GM13976 (cell line): ENCODE measurements at regions not wholly inside any gene's neighbourhood (a gene's known extent, or its start where the extent isn't known, plus 50 kb on each side); places are given as distances from the start of the nearest gene placed in this dataset.
"Not testable (repeated sequence)": the region's sequence is repeated elsewhere in the genome, so short reads cannot be mapped to it uniquely, and the experiment has no call there.

Source experiments
- DNase-seq: peaks from one replicate; pipeline ENCODE4 v3.0.0; 2012; ENCODE audit warnings: low spot score
- in situ Hi-C: fragments of 300-500 bp; cut with MboI; formaldehyde crosslinking; loops from one replicate; pipeline ENCODE4 v1.12.0; 2022; ENCODE audit warnings: low sequenced_read_pairs, mixed read lengths, inconsistent platforms; ENCODE audit not compliant: unreplicated experiment
- TF ChIP-seq, protein P1 (sequence below): IDR thresholded peaks from 2 replicates; pipeline ENCODE4 v1.5.1; 2012; ENCODE audit warnings: borderline replicate concordance, mild to moderate bottlenecking; ENCODE audit not compliant: insufficient read depth; ENCODE audit errors: extremely low read depth, missing control alignments, control extremely low read depth

DNA sequence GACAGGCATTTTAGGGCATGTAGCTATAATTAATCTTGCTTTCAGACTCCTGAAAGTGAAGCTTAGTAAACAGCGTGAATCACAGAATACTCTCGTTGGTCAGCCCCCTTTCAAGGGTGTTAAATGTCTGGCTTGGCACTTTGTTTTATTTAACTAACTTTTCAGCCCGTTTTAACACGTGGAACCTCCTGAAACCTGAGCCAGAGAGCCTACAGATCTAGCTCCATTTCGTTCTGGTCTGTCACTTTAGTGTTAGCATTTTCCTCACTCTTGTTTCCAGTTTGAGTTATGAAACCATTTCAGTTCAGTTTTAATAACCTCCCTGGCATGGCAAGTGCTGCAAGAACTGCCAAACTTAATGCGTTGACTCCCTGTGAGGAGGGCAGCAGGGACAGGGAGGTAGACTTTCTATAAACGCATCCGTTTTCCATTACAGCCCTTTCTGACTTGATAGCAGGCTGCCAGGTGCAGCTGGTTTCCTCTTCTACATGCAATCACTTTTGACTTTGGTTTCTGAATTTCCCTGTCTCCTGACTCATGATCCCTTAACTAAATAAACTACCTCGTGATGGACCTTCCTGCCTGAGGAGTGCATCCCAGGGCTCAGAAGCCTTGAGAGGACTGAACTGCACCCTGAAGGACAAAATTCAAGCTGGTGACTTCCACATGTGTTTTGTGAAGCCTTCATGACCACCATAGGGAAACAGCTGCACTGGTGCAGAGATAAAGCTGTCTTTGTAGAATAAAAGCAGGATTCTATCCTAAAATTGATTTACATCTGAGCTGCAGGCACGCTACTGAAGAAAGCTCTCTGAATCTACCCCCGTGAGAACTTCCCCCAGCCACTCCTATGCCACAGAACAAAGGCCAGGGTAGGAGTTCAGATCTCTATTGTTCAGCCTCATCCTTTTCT lies 192.6 kb downstream of the DLEU7 start:
- in situ Hi-C loops: no loop called here
- DNase-seq: no peak
- TF ChIP-seq, protein P1, sequence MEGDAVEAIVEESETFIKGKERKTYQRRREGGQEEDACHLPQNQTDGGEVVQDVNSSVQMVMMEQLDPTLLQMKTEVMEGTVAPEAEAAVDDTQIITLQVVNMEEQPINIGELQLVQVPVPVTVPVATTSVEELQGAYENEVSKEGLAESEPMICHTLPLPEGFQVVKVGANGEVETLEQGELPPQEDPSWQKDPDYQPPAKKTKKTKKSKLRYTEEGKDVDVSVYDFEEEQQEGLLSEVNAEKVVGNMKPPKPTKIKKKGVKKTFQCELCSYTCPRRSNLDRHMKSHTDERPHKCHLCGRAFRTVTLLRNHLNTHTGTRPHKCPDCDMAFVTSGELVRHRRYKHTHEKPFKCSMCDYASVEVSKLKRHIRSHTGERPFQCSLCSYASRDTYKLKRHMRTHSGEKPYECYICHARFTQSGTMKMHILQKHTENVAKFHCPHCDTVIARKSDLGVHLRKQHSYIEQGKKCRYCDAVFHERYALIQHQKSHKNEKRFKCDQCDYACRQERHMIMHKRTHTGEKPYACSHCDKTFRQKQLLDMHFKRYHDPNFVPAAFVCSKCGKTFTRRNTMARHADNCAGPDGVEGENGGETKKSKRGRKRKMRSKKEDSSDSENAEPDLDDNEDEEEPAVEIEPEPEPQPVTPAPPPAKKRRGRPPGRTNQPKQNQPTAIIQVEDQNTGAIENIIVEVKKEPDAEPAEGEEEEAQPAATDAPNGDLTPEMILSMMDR: no peak

DNA sequence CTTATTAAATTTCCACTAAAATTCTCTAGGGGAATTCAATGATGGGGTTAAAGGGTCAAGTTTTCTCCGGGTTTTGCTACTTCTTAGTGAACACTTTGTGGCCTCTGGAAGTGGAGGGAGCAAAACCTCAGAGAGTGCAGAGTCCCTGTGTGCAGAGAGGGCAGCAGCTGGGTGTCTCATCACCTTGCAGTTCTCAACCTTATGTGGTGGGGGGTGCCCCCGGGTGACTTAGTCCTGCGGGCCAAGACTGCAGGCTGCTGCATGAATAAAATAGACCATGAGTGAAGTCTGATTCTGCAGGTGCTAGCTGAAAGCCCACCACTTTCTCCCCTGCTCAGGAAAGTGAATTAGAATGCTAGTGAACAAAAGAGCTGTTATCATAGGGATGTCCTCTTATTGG lies 191.6 kb downstream of the DLEU7 start:
- in situ Hi-C loops: no loop called here
- TF ChIP-seq, protein P1: no peak
- no peak for DNase-seq

DNA sequence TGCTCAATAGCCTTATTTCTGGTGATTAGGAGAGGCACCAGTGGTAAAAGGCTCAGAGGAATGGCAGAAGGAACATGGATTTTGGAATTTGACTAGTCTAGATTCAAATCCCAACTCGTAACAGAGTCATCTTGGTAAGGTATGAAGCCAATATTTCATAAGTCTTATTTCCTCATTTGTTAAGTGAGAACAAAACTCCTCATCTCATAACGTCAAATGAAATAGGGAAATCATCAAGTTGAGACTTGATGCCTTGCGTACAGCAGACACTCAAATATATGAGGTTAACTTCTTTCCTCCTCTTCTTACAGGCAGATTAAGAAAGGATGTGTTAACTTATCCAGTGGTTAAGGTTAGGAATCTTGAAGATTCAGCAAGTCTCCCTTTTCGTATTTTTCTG lies 189.2 kb downstream of the DLEU7 start:
- TF ChIP-seq, protein P1: no peak
- no peak for DNase-seq
- in situ Hi-C loops: no loop called here

DNA sequence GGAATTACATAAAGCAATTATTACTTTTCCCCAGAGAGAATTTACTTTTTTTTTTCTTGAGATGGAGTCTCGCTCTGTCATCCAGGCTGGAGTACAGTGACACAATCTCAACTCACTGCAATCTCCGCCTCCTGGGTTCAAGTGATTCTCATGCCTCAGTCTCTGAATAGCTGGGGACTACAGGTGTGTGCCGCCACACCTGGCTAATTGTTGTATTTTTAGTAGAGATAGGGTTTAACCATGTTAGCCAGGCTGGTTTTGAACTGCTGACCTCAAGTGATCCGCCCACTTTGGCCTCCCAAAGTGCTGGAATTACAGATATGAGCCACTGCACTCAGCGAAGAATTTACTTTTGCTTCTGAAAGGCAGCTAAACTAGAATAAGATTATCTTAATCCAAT lies 181.6 kb downstream of the DLEU7 start:
- in situ Hi-C loops, DNase-seq: not testable (repeated sequence)

DNA sequence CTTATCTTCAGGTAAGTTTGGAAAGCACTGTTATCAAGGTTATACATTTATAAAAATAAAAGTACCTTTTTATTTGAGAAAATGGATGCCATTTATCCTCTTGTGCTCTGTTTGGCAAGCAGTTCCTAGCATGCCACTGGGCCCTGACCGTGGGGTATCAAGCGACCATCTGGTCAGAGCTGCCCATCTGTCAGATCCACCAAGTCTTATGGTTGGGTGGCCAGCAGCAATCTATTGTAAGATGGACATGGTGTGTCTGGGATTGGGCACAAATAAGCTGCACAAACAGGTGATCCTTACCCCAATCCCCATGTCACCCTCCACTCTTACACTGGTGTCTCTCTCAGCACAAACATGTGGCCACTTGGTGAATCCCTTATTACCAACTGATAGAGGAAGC lies 178.5 kb downstream of the DLEU7 start:
- TF ChIP-seq, protein P1: no peak
- in situ Hi-C loops: no loop called here
- no peak for DNase-seq

DNA sequence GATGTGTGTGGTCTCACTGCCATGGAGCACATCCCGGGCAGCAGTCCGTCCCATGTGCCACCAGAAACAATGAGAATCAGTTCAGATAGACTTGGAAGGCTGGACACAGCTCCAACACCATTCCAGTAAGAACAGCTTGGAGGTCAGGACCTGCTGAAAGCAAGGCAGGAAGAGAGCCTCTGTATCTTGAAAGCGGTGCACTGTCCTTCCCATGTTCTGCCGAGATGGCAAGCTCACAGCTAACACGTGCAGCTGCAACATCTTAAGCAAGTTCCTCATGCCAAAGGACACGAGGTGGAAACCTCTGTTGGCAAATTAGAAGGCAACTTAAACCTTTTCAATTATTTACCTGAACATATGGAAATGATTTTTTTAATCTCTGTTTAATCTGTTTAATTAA lies 175.4 kb downstream of the DLEU7 start:
- in situ Hi-C loops: no loop called here
- TF ChIP-seq, protein P1: no peak
- no peak for DNase-seq

DNA sequence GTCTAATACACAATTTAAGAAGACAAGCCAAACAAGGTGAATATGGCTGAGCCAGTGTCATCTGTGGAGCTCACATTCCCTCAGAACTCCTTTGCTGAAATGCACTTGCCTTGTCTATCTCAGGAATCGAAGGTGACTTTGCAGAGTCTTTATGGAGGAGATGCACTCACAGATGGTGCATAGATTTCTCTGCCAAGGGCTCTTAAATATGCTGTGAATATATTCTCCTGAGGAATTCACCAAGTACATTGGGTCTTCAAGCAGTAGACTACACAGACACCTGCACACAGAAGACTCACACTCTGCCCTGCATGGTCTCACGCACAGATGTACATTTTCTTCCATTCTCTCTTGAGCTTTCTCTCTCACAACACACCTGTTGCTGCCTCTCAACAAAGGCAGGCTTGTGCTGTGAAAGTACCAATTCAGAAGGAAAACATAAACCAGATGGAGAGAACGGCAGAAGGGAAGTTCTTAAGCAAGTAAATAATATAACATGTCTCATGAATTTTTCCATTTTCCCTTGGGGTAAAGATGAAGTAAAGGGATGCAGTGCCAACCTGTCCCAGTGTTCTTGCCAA lies 174.7 kb downstream of the DLEU7 start:
- TF ChIP-seq, protein P1: no peak
- DNase-seq: no peak

More for the DNA sequence above, 174.7 kb downstream of the DLEU7 start:
- in situ Hi-C loops: no loop called here
